Psoas muscle (tissue), 7 donors: ENCODE measurements at regions not wholly inside any gene's neighbourhood (a gene's known extent, or its start where the extent isn't known, plus 50 kb on each side); places are given as distances from the start of the nearest gene placed in this dataset.

Source experiments
- ATAC-seq, 4 donors: fragments of 200-7000 bp; cut with Tn5 transposase; one replicate each; pipeline ENCODE4 v1.9.1; 2020; ENCODE audit warnings: moderate library complexity in 3 of 4, mild to moderate bottlenecking in 2 of 4
- DNase-seq, 2 donors: peaks; one replicate each; pipeline ENCODE4 v3.0.0-alpha.2; 2020
- H3K27ac ChIP-seq: fragments of 200-600 bp; one replicate; pipeline ENCODE4 v1.8.0; 2022
- H3K27me3 ChIP-seq, 3 donors: fragments of 200-600 bp in 1 of 3; one replicate each; pipeline versions ENCODE4 v1.6.1 to v1.8.0; 2013 to 2022; ENCODE audit warnings: low read length in 2 of 3, mild to moderate bottlenecking in 2 of 3, moderate library complexity in 1 of 3; ENCODE audit not compliant: insufficient read depth in 3 of 3
- H3K36me3 ChIP-seq, 2 donors: fragments of 200-600 bp in 1 of 2; one replicate each; pipeline versions ENCODE4 v1.6.1 to v1.8.0; 2013 to 2022; ENCODE audit warnings: low read depth in 1 of 2, mild to moderate bottlenecking in 1 of 2, moderate library complexity in 1 of 2; ENCODE audit not compliant: insufficient read depth in 1 of 2
- H3K4me1 ChIP-seq: fragments of 200-600 bp; one replicate; pipeline ENCODE4 v1.8.0; 2022
- H3K4me3 ChIP-seq: fragments of 200-600 bp; one replicate; pipeline ENCODE4 v1.8.0; 2022; ENCODE audit warnings: mild to moderate bottlenecking
- H3K9me3 ChIP-seq: fragments of 200-600 bp; one replicate; pipeline ENCODE4 v1.8.0; 2022
- WGBS, 3 donors: extraction: QIAGEN DNeasy Blood & Tissue Kit; methylation state at CpG; one replicate each; pipeline versions ENCODE4 v1.1.6 to v1.1.7; 2013; 5-methylcytosine and 5-hydroxymethylcytosine counted together
- intact Hi-C, 2 donors: fragments of 100-400 bp; cut with DNase I; formaldehyde crosslinking; loops; one replicate each; pipeline versions ENCODE4 v1.11.0 to v1.14.2; 2022
- TF ChIP-seq, protein P1 (sequence below): fragments of 200-600 bp; IDR thresholded peaks from one replicate; pipeline ENCODE4 v1.8.0; 2022; ENCODE audit warnings: antibody characterized with exemption
- donor health status: healthy with polysubstance abuse.
- donor health status: DM: no; HTN: no; CAD: no; lungs with moderate emphysema.
- donor health status: Bipolar disorder and iron deficiency.
- donor health status: healthy.
- donor health status: DM: yes; HTN: yes; CAD: no.
- donor health status: DM: no; HTN: no; CAD: no.
- donor health status: DM: yes; HTN: yes; CAD: no.

DNA sequence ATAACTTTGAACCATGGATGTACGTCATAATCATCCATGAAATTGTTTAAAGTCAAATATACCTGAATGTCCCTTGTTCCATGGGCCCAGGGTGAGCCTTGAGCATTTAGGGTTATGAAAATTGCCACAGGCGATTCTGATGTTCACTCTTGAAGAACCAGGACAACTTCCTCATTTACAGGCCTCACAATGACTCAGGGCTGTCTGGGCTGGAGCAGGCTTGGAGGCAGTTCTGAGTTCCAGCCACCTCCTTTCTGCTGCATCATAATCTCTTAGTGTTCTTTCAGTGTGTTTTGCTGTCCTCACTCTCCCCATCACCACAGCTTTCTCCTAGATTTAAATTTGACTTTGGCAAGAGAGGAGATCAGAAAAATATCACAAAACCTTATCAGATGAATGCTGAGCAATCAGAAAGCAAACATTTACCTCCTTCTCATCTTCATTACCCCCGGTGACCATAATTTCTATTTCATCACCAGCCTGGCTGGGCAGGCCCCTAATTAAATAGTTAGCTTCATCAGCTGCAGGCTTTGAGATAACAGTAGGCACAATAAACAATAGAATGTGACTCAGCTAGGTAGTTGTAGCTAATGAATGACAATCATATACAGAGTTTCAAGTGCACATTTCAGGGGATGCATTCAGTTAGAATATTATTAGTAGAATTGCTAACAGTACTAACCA is 571.0 kb downstream of the SH2D4B start:
- DNase-seq = no peak
- no peaks in the 10 kb centered on the region for H3K4me1 ChIP-seq
- 64 to 76% (median 64%) methylated on average over 3 of the region's 3 CpGs for WGBS, 3 donors
- H3K9me3 ChIP-seq = no peaks in the 10 kb centered on the region
- no peaks in the 10 kb centered on the region for H3K36me3 ChIP-seq
- no peak overlapping the region for H3K27ac ChIP-seq
- TF ChIP-seq, protein P1, sequence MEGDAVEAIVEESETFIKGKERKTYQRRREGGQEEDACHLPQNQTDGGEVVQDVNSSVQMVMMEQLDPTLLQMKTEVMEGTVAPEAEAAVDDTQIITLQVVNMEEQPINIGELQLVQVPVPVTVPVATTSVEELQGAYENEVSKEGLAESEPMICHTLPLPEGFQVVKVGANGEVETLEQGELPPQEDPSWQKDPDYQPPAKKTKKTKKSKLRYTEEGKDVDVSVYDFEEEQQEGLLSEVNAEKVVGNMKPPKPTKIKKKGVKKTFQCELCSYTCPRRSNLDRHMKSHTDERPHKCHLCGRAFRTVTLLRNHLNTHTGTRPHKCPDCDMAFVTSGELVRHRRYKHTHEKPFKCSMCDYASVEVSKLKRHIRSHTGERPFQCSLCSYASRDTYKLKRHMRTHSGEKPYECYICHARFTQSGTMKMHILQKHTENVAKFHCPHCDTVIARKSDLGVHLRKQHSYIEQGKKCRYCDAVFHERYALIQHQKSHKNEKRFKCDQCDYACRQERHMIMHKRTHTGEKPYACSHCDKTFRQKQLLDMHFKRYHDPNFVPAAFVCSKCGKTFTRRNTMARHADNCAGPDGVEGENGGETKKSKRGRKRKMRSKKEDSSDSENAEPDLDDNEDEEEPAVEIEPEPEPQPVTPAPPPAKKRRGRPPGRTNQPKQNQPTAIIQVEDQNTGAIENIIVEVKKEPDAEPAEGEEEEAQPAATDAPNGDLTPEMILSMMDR = no peak
- H3K4me3 ChIP-seq = no peak overlapping the region
- H3K27me3 ChIP-seq = no peaks in the 10 kb centered on the region
- ATAC-seq = no peak
- intact Hi-C loops = no loop called here

DNA sequence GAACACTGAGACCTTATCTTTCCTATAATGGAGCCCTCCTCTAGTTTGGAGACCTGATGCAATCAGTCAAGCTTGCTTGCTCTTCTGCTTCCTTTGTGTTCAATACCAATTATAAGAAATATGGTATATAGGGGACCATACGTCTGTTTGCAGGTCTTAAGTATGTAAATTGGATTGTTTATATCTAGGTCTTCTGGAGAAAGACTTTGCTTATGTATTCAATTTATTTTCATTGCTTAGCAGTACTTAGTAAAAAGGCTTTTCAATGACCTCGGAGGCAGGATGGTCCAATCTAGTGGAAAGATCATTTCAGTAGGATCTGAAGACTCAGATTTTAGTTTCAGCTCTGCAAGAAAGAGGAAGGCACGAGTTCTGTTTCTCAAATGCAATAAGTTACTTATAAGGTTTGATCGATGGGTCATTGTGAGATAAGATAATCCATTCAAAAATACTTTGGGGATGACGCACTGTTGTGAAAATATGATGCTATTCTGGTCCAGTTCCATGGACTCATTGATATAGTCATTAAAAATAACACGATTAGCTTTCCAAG is 571.6 kb downstream of the SH2D4B start:
- no peak for ATAC-seq
- DNase-seq = no peak
- TF ChIP-seq, protein P1 = no peak
- intact Hi-C loops = no loop called here
- no peaks in the 10 kb centered on the region for H3K36me3 ChIP-seq
- no peaks in the 10 kb centered on the region for H3K9me3 ChIP-seq
- WGBS, 3 donors = 80 to 82% (median 80%) methylated on average over 6 of the region's 6 CpGs
- no peak overlapping the region for H3K4me3 ChIP-seq
- H3K27ac ChIP-seq = no peak overlapping the region
- no peaks in the 10 kb centered on the region for H3K4me1 ChIP-seq
- H3K27me3 ChIP-seq = no peaks in the 10 kb centered on the region

DNA sequence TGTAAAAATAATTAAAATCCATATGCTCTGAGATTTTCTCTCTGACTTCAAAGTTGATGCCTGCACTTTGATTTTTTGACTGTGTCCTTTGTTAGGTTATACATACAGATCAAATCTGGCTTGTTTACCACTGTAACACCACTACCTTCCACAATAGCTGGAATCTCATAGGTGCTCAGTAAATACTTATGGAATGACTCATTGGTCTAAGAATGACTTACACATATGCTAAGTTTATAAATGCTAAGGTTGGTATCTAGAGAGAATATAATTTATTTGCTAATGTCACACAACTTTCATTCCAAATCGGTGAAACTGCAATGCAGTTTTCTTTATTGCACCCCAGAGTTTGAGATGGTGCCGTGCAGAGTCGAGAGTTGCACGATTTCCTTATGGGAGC is 578.5 kb downstream of the SH2D4B start:
- no peak overlapping the region for H3K4me3 ChIP-seq
- no peaks in the 10 kb centered on the region for H3K27me3 ChIP-seq
- TF ChIP-seq, protein P1 = no peak
- 57 to 71% (median 68%) methylated on average over 4 of the region's 4 CpGs for WGBS, 3 donors
- no peaks in the 10 kb centered on the region for H3K36me3 ChIP-seq
- ATAC-seq (no peak), DNase-seq (no peak)
- intact Hi-C loops = no loop called here
- H3K9me3 ChIP-seq = no peaks in the 10 kb centered on the region
- H3K4me1 ChIP-seq = no peaks in the 10 kb centered on the region
- no peak overlapping the region for H3K27ac ChIP-seq

DNA sequence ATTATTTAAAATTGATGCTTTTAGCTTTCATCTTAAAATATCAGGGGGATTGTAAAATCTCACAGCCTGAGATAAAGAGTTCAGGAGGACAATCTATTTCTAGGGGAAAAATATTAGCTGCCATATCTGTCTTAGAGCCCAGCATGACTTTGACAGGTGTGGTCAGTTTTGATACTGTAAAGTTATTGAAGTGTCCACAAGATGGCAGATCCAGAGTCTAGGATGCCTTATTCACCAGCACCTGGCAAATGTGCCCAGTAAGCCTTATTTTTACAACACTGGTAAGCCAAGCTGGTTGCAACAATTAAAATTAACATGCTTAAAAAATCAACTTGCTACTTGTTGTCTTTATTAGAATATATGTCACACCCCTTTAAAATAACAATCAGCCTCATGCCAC is 579.3 kb downstream of the SH2D4B start:
- Histone ChIP-seq H3K36me3 (no peaks in the 10 kb centered on the region), H3K4me1 (no peaks in the 10 kb centered on the region), H3K27ac (no peak overlapping the region), H3K9me3 (no peaks in the 10 kb centered on the region), H3K27me3 (no peaks in the 10 kb centered on the region), H3K4me3 (no peak overlapping the region)
- intact Hi-C loops = no loop called here
- ATAC-seq (no peak), DNase-seq (no peak)
- TF ChIP-seq, protein P1 = no peak

DNA sequence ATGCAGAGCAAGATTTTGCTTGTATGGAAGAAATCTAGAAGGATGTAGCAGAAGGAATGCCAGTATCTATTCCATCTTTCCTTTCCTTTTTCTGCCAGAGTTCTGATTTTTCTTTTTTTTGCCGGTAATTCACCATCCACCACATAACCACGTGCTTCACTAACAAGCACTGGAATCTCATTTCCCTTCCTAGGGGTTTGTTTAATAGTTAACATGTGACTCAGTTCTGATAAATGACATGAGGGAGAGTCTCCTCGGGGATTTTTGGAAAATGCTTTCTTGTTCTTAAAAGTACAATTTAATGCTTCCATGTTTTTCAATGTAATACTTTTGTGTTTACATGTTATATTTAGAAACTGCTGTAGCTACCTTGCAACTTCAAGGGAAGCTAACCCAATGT is 590.2 kb downstream of the SH2D4B start:
- Histone ChIP-seq H3K4me3 (no peak overlapping the region), H3K27ac (no peak overlapping the region), H3K4me1 (no peaks in the 10 kb centered on the region), H3K27me3 (no peaks in the 10 kb centered on the region), H3K36me3 (no peaks in the 10 kb centered on the region), H3K9me3 (no peaks in the 10 kb centered on the region)
- no peak for ATAC-seq
- TF ChIP-seq, protein P1 = no peak
- intact Hi-C loops = no loop called here
- 50 to 64% (median 51%) methylated on average over 3 of the region's 3 CpGs for WGBS, 3 donors
- no peak for DNase-seq
